Heart left ventricle (tissue), 13 donors: ENCODE measurements at regions not wholly inside any gene's neighbourhood (a gene's known extent, or its start where the extent isn't known, plus 50 kb on each side); places are given as distances from the start of the nearest gene placed in this dataset.

Experiments used
- CTCF ChIP-seq, 12 donors: fragments of 200-600 bp; sonication (generic) in 4 of 12; IDR thresholded peaks; one replicate each; pipeline versions ENCODE4 v1.5.0 to v1.8.0; 2018 to 2022; ENCODE audit warnings: antibody characterized with exemption in 12 of 12, mild to moderate bottlenecking in 5 of 12
- POLR2A ChIP-seq, 2 donors: fragments of 450-650 bp; IDR thresholded peaks; one replicate each; pipeline ENCODE4 v1.6.1; 2017; ENCODE audit warnings: antibody characterized with exemption in 2 of 2, mild to moderate bottlenecking in 2 of 2, moderate library complexity in 2 of 2
- donor health status: ischemic (EF 13 %, LVEDD 7.1; RV severe dilation, severe dysfunction).
- donor health status: DM: no; HTN: yes; CAD: no.
- donor health status: DM: no; HTN: no; CAD: no.
- donor health status: ischemic (EF 25% LVEDD 6.9; RV normal size, moderate dysfunction).
- donor health status: ischemic (EF 25% LVEDD 5.7; RV mildly dilated, moderate dysfunction).
- donor health status: ischemic (EF 35%, LVEDD 5.7; RV mildly dilated, moderate dysfunction).
- donor health status: nonischemic (EF 11% LVEDD 7.7; RV severe dilation, severe dysfunction).
- donor health status: DM: yes; HTN: yes; CAD: no.
- donor health status: PGD.
- donor health status: ischemic (EF 29% LVEDD 5.4; RV normal size, mild dysfunction).
- donor health status: nonischemic (EF 23%, LVEDD 6.1; RV moderate dilation, normal function).

- TF ChIP-seq CTCF (IDR thresholded peaks at IDR 0.05) (no peak), POLR2A (IDR thresholded peaks at IDR 0.05) (no peak)
Observed at GRCh38 chrX:13103914-13104274, 59.5 kb upstream of the FAM9C start.
